ENCODE measurements at regions not wholly inside any gene's neighbourhood (a gene's known extent, or its start where the extent isn't known, plus 50 kb on each side); places are given as distances from the start of the nearest gene placed in this dataset.

DNA sequence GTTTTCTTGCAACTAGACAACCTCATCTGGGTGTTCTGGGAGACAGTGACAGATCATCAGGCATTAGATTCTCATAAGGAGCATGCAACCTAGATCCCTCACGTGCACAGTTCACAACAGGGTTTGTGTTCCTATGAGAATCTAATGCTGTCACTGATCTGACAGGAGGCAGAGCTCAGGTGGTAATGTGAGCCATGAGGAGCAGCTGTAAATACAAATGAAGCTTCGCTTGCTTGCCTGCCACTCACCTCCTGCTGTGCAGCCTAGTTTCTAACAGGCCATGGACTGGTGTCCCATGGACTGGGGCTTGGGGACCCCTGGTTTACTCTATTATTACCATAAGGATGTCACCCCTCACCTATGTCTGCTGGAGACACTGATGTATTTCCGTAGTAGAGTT, 166.8 kb downstream of the PSAT1 start:
- peaks cover 3 to 6% of the 10 kb centered on the region in 2 donors for H3K9me3 Mint-ChIP-seq
- H3K36me3 Mint-ChIP-seq, result no peaks in the 10 kb centered on the region
- no peak for ATAC-seq
- no peak for DNase-seq (ENCODE audit: low spot score in 2 of 2)
- no peak overlapping the region for H3K27ac Mint-ChIP-seq

DNA sequence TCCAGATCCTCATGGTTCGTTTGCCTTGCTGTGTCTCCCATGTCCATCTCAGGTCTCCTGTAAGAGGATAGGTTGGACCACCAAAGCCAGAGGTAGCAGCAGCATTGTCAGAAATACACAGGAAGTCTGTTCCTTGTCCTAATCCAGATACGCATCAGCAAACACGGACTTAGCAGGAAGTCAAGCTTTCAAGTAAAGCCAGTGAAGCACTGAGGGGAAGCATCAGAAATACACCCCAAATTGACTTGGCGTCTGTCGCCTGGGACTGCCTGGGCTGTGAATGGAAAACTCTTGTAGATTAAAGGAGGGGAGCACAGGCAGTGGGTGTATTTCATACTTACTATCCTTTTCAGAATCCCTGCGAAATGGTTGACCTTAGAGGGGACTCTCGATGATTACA, 171.3 kb downstream of the PSAT1 start:
- H3K9me3 Mint-ChIP-seq, result no peaks in the 10 kb centered on the region
- no peak overlapping the region for H3K27ac Mint-ChIP-seq
- DNase-seq (ENCODE audit: low spot score in 2 of 2) (no peak), ATAC-seq (no peak)
- H3K36me3 Mint-ChIP-seq, result no peaks in the 10 kb centered on the region

DNA sequence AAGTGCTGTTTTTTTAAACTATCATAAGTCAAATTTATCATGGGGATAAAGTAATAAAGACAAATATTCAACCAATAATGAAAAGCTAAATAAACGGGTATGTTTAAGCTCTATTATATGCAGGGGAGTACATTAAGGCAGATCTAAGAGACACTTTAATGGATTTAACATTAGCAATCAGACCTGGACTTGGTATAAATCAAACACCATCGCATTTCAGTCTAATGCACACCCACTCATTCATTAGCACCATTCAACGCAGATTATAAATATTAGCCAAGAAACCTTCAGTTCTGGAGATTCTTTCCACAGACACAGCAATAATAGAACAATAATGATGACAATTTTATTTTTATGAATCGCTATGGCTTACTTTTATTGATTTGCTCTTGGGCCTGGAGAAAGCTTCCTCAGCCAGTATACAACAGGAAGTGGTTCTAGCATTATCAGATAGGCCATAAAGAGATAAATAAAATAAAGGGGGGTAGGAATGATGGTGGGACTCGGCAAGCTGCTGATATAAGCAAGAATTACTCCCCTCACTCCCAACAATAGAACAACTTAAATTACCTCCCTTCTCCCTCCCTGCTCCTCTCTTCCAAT, 172.2 kb downstream of the PSAT1 start:
- ATAC-seq, result no peak
- H3K36me3 Mint-ChIP-seq, result no peaks in the 10 kb centered on the region
- H3K27ac Mint-ChIP-seq, result no peak overlapping the region
- H3K9me3 Mint-ChIP-seq, result no peaks in the 10 kb centered on the region
- DNase-seq (ENCODE audit: low spot score in 2 of 2), result no peak

DNA sequence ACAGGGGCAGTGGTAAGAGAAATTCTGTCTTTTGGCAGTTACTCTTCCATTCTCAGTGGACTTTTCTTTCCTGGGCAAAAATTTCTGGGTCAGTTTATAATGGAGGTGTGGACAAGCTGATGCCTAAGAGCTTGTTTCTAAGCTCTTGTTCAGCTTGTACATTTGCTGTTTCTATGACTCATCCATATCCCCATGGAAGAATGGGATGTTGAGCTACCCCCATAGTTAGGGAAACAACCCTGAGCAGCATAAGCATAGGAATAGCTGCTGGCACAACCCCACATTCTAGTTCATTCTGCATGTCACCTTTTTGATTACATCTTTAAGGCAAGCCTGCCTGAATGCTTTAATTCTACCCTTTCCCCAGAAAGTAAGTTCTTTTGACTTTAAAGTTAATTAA, 173.3 kb downstream of the PSAT1 start:
- no peak overlapping the region for H3K27ac Mint-ChIP-seq
- ATAC-seq (no peak), DNase-seq (ENCODE audit: low spot score in 2 of 2) (no peak)
- H3K36me3 Mint-ChIP-seq, result no peaks in the 10 kb centered on the region
- no peaks in the 10 kb centered on the region for H3K9me3 Mint-ChIP-seq

DNA sequence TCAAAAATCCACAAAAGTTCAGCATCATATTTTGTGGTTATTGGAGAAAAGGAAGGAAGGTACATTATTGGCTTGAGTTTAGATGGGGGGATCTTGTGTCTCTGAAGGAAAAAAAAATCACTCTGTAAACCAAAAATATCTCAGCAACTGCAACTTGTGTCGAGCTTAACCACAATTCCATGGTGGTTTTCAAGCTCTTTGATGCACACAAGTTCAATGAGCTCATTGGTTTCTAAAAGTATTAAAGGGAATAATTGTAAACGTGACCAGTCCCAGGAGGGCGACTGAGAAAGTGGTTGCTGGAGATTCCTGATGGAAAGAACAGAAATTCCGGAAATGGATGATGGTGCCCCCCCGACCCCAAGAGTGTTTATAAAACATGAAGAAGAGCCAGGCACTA, 173.8 kb downstream of the PSAT1 start:
- DNase-seq (ENCODE audit: low spot score in 2 of 2) (no peak), ATAC-seq (no peak)
- H3K36me3 Mint-ChIP-seq, result no peaks in the 10 kb centered on the region
- H3K9me3 Mint-ChIP-seq, result no peaks in the 10 kb centered on the region
- H3K27ac Mint-ChIP-seq, result no peak overlapping the region

DNA sequence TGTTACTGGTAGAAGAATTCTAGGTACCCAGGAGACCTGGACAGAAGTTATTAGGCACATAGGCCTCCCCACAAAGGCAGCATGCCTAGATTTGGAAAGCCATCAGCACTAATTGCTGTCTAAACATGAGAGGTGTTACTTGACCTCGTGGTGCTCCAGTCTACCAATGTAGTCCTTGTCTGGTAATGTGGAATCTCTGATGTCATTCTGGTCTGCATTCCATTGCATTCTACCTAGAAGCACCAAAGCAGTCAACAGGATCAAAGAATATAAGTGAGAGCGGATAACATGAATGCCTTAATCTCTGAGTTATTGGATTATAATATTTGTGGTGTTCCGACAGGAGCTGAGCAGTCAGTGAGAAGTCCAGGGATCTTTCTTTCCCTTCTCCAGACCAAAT, 175.2 kb downstream of the PSAT1 start:
- no peaks in the 10 kb centered on the region for H3K36me3 Mint-ChIP-seq
- DNase-seq (ENCODE audit: low spot score in 2 of 2) (no peak), ATAC-seq (no peak)
- no peaks in the 10 kb centered on the region for H3K9me3 Mint-ChIP-seq
- H3K27ac Mint-ChIP-seq, result no peak overlapping the region

DNA sequence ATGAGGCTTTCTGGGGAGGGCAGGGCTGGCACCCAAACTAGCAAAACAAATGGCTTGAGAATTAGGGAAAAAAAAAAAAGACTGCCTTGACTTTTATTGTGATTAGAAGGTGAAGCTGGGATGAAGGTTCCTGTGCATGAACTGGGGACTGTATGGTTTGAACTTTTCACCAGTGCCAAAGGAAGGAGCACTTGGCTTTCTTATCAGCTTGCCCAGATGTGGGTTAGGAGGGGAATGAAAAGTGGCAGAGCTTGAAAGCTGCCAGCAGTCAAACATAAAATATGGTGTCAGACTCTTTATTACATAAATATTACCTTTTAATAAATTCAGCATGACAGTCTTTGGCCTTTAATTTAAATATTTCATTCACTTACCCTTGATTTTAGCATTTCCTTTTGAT, 182.5 kb downstream of the PSAT1 start:
- DNase-seq (ENCODE audit: low spot score in 2 of 2), result no peak
- ATAC-seq, result no peak
- Mint-ChIP-seq H3K36me3 (peaks cover 0 to 6% of the 10 kb centered on the region in 2 donors), H3K27ac (no peak overlapping the region), H3K9me3 (peaks cover 10 to 13% of the 10 kb centered on the region in 2 donors)

DNA sequence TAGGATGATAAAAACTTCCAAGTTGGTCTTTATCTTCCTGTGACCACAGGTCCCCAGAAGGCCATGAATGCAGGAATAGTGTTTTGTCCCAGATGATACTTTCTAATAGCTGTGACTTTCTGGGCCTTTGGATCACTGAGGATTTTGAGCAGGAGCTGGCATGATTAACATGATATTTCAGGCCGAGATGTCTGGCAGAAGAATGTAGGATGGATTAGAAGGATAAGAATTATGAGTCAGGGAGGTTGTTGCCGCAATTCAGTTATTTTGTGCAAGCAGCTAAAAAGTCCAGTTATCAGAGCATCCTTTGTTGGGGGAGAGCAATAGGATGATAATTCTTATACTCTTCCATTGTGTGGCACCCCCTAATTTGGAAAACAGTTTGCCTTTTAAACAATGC, 189.7 kb downstream of the PSAT1 start:
- Mint-ChIP-seq H3K36me3 (peaks cover 0 to 6% of the 10 kb centered on the region in 2 donors), H3K9me3 (peaks cover 0 to 11% of the 10 kb centered on the region in 2 donors), H3K27ac (no peak overlapping the region)
- DNase-seq (ENCODE audit: low spot score in 2 of 2), result no peak
- ATAC-seq, result no peak

DNA sequence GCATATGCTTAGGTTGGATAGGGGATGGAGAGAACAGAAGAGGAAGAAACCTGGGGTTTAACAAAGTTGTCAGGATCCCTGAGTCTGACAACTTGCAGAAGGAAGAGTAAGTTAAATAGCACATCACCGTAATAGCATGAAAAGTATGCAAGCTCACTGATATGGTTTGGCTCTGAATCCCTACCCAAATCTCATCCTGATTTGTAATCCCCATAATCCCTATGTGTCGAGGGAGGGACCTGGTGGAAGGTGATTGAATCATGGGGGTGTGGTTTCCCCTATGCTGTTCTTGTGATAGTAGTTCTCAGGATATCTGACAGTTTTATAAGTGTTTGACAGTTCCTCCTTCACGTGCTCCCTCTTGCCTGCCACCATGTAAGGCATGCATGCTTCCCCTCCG, 193.3 kb downstream of the PSAT1 start:
- no peak overlapping the region for H3K27ac Mint-ChIP-seq

DNA sequence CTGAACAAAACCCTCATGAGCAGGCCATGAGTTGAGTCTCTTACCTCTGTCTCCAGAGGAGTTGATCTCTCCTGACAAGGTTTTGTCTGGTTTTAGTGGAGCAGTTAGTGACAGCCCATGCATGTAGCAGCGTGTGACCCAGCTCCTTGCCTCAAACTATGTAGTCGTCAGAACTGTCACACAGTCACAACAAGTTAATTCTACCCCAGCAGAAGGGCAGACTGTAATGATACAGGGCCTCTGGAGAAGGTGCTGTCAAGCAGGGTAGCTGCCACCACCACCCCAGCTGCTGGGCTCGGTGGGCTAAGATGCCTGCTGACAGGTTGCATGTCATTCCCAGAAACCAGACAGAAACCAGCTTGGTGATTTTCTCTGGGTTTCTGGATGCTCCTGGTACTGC, 194.5 kb downstream of the PSAT1 start:
- no peaks in the 10 kb centered on the region for H3K36me3 Mint-ChIP-seq
- H3K9me3 Mint-ChIP-seq, result peaks cover 0 to 5% of the 10 kb centered on the region in 2 donors
- DNase-seq (ENCODE audit: low spot score in 2 of 2), result no peak
- ATAC-seq, result no peak
- no peak overlapping the region for H3K27ac Mint-ChIP-seq

More for the DNA sequence above, 193.3 kb downstream of the PSAT1 start:
- no peak for DNase-seq (ENCODE audit: low spot score in 2 of 2)
- H3K9me3 Mint-ChIP-seq, result peaks cover 4 to 5% of the 10 kb centered on the region in 2 donors
- ATAC-seq, result no peak
- H3K36me3 Mint-ChIP-seq, result no peaks in the 10 kb centered on the region

DNA sequence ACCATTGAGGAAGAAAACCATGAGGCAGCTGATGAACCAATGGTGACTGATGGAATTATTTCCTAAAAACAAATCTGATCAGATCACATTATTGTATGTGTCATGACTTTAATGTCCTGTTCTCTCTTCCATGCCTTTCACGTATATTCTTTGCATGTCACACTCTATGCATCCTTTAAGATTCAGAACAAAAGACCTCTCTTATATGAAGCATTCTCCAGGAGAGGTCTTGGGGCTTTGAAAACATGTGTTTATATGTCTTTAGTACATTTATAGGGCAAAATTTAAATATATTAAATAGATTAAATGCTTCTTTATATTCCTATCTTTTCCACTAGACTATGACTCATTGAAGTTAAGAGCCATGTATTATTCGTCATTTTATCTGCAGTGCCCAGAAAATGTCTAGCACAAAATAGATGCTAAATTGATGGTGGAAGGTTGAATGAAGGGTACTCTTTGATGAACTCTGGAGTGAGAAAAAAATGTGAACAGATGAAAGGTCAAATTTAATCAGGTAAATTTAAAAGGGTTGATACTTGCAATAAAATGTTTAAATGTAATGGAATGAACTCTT, 196.3 kb downstream of the PSAT1 start:
- ATAC-seq (no peak), DNase-seq (ENCODE audit: low spot score in 2 of 2) (no peak)
- Mint-ChIP-seq H3K27ac (no peak overlapping the region), H3K36me3 (no peaks in the 10 kb centered on the region), H3K9me3 (peaks cover 0 to 5% of the 10 kb centered on the region in 2 donors)

DNA sequence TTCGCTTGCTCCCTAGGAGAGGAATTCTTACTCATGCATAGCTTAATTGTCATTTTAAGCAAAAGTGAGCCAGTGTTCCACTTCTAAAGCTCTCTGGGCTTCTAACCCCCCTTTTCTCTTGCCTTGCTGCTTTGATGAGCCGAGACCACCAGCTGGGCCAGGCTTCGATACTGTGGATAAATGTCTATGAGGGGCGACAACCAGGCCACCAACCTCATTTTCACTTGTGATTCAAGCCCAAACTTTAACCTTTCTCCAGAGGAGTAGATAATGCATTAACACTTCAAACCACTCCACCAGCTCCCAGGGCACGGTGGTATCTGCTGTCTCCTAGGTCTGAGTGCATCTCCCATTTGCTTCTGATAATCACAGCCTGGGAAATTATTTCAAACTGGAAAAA, 205.6 kb downstream of the PSAT1 start:
- Mint-ChIP-seq H3K36me3 (no peaks in the 10 kb centered on the region), H3K27ac (no peak overlapping the region), H3K9me3 (peaks cover 0 to 4% of the 10 kb centered on the region in 2 donors)
- ATAC-seq (no peak), DNase-seq (ENCODE audit: low spot score in 2 of 2) (no peak)

DNA sequence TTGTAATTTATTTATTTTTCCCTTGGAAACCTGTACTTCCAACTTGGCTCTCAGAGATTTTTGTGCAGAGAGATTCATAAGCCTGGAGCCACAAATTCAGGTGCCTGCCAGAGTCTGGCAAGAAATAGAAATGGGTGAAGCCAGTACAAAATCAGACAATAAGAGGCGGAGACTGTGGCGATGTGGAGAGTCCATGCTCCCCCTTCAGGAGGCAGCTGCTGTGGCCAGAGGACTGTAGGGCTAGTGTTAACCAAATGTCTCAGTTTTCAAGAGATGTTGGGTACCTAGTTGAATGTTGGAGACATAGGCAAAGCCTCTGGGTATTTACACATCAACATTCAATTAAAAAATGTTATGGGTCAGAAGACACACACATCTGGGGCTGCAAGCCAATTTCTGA, 208.6 kb downstream of the PSAT1 start:
- H3K9me3 Mint-ChIP-seq, result peaks cover 0 to 4% of the 10 kb centered on the region in 2 donors
- ATAC-seq, result no peak
- no peak overlapping the region for H3K27ac Mint-ChIP-seq

DNA sequence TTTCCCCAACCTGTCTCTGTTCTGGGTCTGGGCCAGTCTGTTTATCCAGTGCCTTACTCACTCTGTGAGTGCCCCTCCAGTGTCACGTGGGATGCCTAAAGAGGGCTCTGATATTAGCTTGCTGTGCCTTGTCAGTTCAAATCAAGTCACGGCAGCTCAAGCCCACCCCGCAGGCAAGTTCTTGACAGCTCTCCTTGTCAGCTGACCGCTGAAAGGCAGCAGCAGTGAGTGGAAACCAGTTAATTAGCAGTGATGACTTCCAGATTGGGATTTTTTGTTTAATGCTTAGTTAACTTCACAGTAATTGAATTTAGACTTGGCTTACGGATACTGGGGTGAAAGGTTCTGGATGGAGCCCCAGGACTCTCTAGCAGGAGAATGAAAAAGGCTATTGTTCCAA, 210.1 kb downstream of the PSAT1 start:
- Mint-ChIP-seq H3K27ac (no peak overlapping the region), H3K36me3 (no peaks in the 10 kb centered on the region), H3K9me3 (peaks cover 0 to 4% of the 10 kb centered on the region in 2 donors)
- ATAC-seq (no peak), DNase-seq (ENCODE audit: low spot score in 2 of 2) (no peak)

More for the DNA sequence above, 208.6 kb downstream of the PSAT1 start:
- DNase-seq (ENCODE audit: low spot score in 2 of 2), result no peak
- no peaks in the 10 kb centered on the region for H3K36me3 Mint-ChIP-seq

DNA sequence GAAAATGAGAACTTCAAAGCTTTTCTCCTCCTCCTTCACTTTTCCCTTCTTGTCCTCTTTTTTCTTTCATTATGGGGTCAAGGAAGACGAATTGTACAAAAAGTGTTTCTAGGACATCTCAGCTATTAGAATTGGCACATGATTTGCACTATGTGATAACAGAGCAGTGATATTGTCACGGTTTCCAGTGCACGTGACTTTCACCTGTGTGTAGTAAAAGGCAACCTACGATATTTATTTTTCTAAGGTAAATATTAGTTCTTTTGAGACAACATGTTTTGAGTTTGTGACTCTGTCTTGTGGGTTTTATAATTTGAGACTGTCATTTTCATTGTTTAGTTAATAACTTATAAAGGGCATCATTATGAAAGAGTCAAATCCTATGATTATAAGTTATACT, 213.1 kb downstream of the PSAT1 start:
- H3K9me3 Mint-ChIP-seq, result peaks cover 3 to 5% of the 10 kb centered on the region in 2 donors
- no peak for DNase-seq (ENCODE audit: low spot score in 2 of 2)
- no peaks in the 10 kb centered on the region for H3K36me3 Mint-ChIP-seq
- no peak for ATAC-seq
- no peak overlapping the region for H3K27ac Mint-ChIP-seq

DNA sequence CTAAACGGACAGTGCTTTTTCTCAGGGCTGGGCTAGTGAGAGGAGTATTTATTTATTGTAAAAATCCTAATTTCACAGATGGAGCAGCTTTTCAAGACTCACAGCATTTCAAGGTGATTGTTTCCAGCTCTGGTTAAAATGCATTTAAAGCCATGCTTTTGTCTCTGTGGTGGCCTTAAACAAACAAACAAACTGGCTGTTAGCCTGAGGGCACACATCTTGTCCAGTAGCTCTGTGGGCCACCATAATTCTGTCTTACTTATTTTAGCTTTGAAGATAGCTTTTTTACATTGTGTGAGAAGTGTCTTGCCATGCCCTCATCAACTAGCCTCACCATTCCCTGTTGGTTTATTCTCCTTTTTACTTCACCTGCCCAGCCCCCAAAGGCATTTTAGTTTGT, 218.2 kb downstream of the PSAT1 start:
- DNase-seq (ENCODE audit: low spot score in 2 of 2) (no peak), ATAC-seq (no peak)
- Mint-ChIP-seq H3K36me3 (peaks cover 0 to 4% of the 10 kb centered on the region in 2 donors), H3K9me3 (peaks cover 11 to 12% of the 10 kb centered on the region in 2 donors), H3K27ac (no peak overlapping the region)

DNA sequence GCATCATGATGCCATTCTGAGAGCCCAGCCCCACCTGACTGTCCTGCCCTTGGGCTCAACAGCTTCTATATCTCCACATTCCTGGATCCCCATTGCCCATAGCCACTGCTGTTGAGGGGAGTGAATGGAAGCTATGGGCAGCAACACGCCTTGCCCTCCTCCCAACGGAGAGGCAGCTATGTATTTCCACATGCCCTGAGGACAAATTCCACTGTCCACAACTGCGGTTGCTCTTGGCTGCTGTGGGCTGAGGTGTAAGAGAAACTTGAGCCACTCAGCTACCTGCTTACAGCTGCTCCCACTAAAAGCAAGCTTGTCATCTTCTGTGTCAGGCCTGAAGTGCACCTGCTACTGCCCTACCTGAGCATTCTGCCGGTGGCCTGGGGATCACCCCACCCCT, 222.9 kb downstream of the PSAT1 start:
- ATAC-seq (no peak), DNase-seq (ENCODE audit: low spot score in 2 of 2) (no peak)
- H3K36me3 Mint-ChIP-seq, result peaks cover 0 to 8% of the 10 kb centered on the region in 2 donors
- peaks cover 20 to 24% of the 10 kb centered on the region in 2 donors for H3K9me3 Mint-ChIP-seq
- no peak overlapping the region for H3K27ac Mint-ChIP-seq

DNA sequence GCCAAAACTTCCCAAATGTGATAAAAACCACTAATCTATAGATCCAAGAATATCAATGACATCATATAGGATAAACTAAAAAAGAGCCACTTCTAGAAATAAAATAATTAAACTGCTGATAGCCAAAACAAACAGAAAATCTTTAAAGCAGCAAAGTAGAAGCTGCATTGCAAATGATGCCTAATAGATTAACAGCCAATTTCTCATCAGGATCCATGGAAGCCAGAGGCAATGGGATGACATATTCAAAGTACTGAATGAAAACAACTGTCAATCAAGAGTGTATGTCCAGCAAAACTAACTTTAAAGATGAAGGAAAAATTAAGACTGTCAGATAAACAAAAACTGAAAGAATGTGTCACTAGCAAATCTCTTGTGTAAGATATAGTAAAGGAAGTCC, 224.8 kb downstream of the PSAT1 start:
- peaks cover 20 to 24% of the 10 kb centered on the region in 2 donors for H3K9me3 Mint-ChIP-seq
- no peak for ATAC-seq
- H3K27ac Mint-ChIP-seq, result no peak overlapping the region
- no peak for DNase-seq (ENCODE audit: low spot score in 2 of 2)
- H3K36me3 Mint-ChIP-seq, result peaks cover 0 to 8% of the 10 kb centered on the region in 2 donors
